Epidermal melanocyte (primary cell): ENCODE measurements at regions not wholly inside any gene's neighbourhood (a gene's known extent, or its start where the extent isn't known, plus 50 kb on each side); places are given as distances from the start of the nearest gene placed in this dataset.

Experiments used
- DNase-seq: peaks from one replicate; pipeline ENCODE4 v3.0.0; 2011; ENCODE audit warnings: low spot score; ENCODE audit not compliant: insufficient read length

- DNase-seq: no peak
Measured at GRCh38 chr21:19792004-19792403, 1206.2 kb upstream of the NCAM2 start.

GRCh38 chr21:19807201-19807600, 1191.0 kb upstream of the NCAM2 start:
- DNase-seq: no peak

GRCh38 chr21:19810779-19811178, 1187.4 kb upstream of the NCAM2 start:
- DNase-seq: no peak

GRCh38 chr21:19830446-19830845, 1167.8 kb upstream of the NCAM2 start:
- no peak for DNase-seq

GRCh38 chr21:19832551-19832950, 1165.7 kb upstream of the NCAM2 start:
- no peak for DNase-seq

- no peak for DNase-seq
Measured at GRCh38 chr21:19833082-19833481, 1165.1 kb upstream of the NCAM2 start.

- DNase-seq: no peak
Measured at GRCh38 chr21:19842601-19843000, 1155.6 kb upstream of the NCAM2 start.

- DNase-seq: no peak
Measured at GRCh38 chr21:19844334-19844733, 1153.9 kb upstream of the NCAM2 start.

GRCh38 chr21:19850157-19850556, 1148.1 kb upstream of the NCAM2 start:
- DNase-seq: no peak

GRCh38 chr21:19853061-19853460, 1145.1 kb upstream of the NCAM2 start:
- DNase-seq: no peak

GRCh38 chr21:19853709-19854575, 1144.3 kb upstream of the NCAM2 start:
- no peak for DNase-seq

- DNase-seq: no peak
Measured at GRCh38 chr21:19855522-19855921, 1142.7 kb upstream of the NCAM2 start.

GRCh38 chr21:19864476-19864875, 1133.7 kb upstream of the NCAM2 start:
- no peak for DNase-seq

GRCh38 chr21:19870682-19871081, 1127.5 kb upstream of the NCAM2 start:
- no peak for DNase-seq

- DNase-seq: no peak
Measured at GRCh38 chr21:19874521-19874920, 1123.7 kb upstream of the NCAM2 start.

- no peak for DNase-seq
Measured at GRCh38 chr21:19878133-19878532, 1120.1 kb upstream of the NCAM2 start.

GRCh38 chr21:19899645-19900044, 1098.6 kb upstream of the NCAM2 start:
- no peak for DNase-seq

- no peak for DNase-seq
Measured at GRCh38 chr21:19900149-19900548, 1098.1 kb upstream of the NCAM2 start.

GRCh38 chr21:19908390-19908789, 1089.8 kb upstream of the NCAM2 start:
- no peak for DNase-seq

GRCh38 chr21:19914028-19914427, 1084.2 kb upstream of the NCAM2 start:
- no peak for DNase-seq

GRCh38 chr21:19921211-19921610, 1077.0 kb upstream of the NCAM2 start:
- DNase-seq: no peak

GRCh38 chr21:19922122-19922521, 1076.1 kb upstream of the NCAM2 start:
- no peak for DNase-seq

GRCh38 chr21:19935467-19935866, 1062.7 kb upstream of the NCAM2 start:
- no peak for DNase-seq
